Osteocyte (in vitro differentiated cells): ENCODE measurements at regions not wholly inside any gene's neighbourhood (a gene's known extent, or its start where the extent isn't known, plus 50 kb on each side); places are given as distances from the start of the nearest gene placed in this dataset.
A peak's percentile ranks its signal among the peaks of the same experiment; 100 is the strongest.

Source experiments
- DNase-seq: peaks from one replicate; pipeline ENCODE4 v3.0.0; 2021; ENCODE audit warnings: mixed read lengths; ENCODE audit not compliant: unreplicated experiment; ENCODE audit errors: extremely low spot score
- H3K27ac Mint-ChIP-seq: one replicate; pipeline ENCODE4 v1.8.0; 2021; ENCODE audit warnings: mild to moderate bottlenecking, mixed read lengths; ENCODE audit not compliant: unreplicated experiment
- H3K27me3 Mint-ChIP-seq: one replicate; pipeline ENCODE4 v1.8.0; 2021; ENCODE audit warnings: mixed read lengths; ENCODE audit not compliant: unreplicated experiment
- H3K36me3 Mint-ChIP-seq: one replicate; pipeline ENCODE4 v1.8.0; 2021; ENCODE audit warnings: mixed read lengths; ENCODE audit not compliant: unreplicated experiment
- H3K4me1 Mint-ChIP-seq: one replicate; pipeline ENCODE4 v1.8.0; 2021; ENCODE audit warnings: mixed read lengths; ENCODE audit not compliant: unreplicated experiment
- H3K4me3 Mint-ChIP-seq: one replicate; pipeline ENCODE4 v1.8.0; 2021; ENCODE audit warnings: mild to moderate bottlenecking, moderate library complexity, mixed read lengths; ENCODE audit not compliant: unreplicated experiment
- H3K9me3 Mint-ChIP-seq: one replicate; pipeline ENCODE4 v1.8.0; 2021; ENCODE audit warnings: mixed read lengths; ENCODE audit not compliant: unreplicated experiment
- TF ChIP-seq, protein P1 (sequence below): fragments of 200-600 bp; sonication (generic); IDR thresholded peaks from 2 replicates; pipeline ENCODE4 v1.5.0; 2021; ENCODE audit warnings: antibody characterized with exemption, mild to moderate bottlenecking, moderate library complexity

DNA sequence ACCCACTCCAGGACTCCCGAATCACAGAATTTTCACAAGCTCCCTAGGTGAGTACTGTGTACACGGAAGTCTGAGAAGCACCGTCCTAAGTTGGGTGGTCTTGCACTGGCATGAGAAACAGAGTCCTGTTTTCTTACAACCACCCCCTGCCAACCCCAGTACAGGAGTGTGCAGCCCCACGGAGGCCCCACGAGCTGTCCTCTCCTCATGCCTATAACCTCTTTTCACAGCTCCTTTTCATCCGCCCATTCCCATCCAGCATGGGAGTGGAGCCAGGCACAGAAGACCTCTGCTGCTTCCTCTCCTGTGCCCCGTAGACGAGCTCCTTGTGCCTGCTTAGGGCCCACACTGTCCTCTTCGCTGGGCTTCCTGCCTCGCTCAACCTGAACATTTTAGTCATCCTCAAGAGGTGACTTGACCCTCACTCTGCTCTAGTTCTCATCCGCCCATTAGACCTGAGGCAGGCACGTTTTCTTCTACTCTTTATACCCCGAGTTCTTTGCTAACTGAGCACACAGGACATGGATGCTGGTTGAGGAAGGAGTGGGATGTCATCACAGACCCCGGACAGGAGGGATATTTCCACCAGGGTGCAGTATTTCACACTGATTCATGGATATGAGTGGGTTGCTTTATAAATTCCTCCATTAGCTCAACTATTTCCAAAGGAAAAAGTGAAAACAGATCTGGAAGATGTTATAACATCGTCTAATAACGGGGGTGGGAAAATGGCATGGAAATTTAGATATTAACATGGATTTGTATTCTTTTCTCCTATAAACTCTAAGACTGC is 160.5 kb downstream of the TTLL2 start:
- H3K27ac Mint-ChIP-seq = no peak overlapping the region
- no peaks in the 10 kb centered on the region for H3K36me3 Mint-ChIP-seq
- H3K4me1 Mint-ChIP-seq = no peaks in the 10 kb centered on the region
- H3K27me3 Mint-ChIP-seq = peaks cover 37% of the 10 kb centered on the region
- TF ChIP-seq, protein P1, sequence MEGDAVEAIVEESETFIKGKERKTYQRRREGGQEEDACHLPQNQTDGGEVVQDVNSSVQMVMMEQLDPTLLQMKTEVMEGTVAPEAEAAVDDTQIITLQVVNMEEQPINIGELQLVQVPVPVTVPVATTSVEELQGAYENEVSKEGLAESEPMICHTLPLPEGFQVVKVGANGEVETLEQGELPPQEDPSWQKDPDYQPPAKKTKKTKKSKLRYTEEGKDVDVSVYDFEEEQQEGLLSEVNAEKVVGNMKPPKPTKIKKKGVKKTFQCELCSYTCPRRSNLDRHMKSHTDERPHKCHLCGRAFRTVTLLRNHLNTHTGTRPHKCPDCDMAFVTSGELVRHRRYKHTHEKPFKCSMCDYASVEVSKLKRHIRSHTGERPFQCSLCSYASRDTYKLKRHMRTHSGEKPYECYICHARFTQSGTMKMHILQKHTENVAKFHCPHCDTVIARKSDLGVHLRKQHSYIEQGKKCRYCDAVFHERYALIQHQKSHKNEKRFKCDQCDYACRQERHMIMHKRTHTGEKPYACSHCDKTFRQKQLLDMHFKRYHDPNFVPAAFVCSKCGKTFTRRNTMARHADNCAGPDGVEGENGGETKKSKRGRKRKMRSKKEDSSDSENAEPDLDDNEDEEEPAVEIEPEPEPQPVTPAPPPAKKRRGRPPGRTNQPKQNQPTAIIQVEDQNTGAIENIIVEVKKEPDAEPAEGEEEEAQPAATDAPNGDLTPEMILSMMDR = peak; percentile 72
- H3K4me3 Mint-ChIP-seq = no peak overlapping the region
- DNase-seq = no peak
- H3K9me3 Mint-ChIP-seq = no peaks in the 10 kb centered on the region

DNA sequence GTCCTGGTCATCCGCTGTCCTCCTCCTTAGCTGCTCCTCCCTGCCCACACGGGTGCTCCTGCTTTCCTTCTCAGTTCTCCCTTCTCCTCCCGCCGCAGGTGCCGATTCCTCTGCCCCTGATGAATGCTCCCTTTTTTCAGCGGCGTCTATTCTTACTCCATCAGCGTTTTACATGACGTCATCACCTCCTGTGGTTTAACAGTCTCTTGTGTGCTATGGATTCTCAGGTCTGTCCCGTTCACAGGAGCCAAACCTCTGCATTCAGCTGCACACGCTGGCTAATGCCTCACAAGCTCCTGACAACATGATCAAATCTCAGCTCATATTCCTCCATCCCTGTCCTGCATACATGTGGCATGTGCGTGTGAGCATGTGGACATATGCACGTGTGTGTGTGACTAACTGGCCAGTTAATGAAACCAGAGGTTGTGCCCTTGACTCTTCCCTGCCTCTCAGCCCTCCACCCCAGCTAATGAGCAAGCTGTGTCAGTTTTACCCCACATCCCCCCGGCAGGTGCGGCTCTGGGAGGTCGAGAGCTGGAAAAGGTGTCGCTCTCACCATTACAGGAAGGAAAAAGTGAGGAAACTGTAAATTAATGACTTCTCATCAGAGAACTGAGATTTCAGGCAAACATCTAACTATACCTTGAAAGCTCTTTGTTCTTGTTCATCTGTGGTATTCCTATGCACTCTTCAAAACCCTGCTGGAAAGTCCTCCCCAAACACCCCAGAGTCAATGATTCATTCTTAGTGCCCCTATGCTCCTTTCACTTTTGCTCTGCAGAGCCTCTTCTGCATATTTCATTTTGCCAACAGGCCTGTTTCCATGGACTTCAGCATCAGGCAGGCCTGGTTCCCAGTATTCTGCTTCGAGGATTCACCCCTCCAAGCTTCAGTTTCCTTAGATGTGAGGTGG is 163.1 kb downstream of the TTLL2 start:
- Mint-ChIP-seq H3K9me3 (no peaks in the 10 kb centered on the region), H3K4me3 (no peak overlapping the region), H3K27me3 (peaks cover 30% of the 10 kb centered on the region), H3K36me3 (no peaks in the 10 kb centered on the region), H3K4me1 (no peaks in the 10 kb centered on the region), H3K27ac (no peak overlapping the region)
- TF ChIP-seq, protein P1 = no peak
- no peak for DNase-seq

DNA sequence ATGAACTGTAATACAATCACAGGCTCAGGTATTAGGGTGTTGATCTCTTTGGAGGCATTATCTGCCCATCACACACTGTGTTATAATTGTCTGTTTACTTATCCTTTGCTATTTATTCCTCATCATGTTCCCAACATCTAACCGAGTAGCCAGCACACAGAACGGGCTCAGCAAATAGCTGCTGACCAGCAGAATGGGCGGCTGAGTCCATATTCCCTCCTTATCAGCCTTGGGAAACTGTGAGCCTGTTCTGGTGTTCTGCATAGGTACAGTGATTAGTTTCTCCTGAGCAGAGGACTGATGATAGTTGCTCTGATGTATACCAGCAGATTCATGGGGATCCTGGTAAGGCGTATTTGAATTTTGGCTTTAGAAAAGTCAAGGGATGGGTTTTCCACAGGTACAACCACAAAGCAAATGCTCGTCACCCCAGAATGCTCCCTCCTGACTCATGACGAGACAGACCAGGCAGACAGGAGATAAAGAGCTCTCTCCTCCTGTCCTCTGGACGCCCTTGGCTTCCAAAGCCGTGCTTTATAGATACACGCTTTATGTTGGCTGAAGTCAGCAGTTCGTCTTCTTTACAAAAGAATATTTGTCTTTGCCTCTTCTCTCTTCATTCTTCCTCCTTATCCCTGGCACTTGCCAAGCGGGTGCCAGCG is 166.7 kb downstream of the TTLL2 start:
- Mint-ChIP-seq H3K4me3 (no peak overlapping the region), H3K4me1 (peaks cover 12% of the 10 kb centered on the region), H3K27ac (no peak overlapping the region), H3K27me3 (peaks cover 25% of the 10 kb centered on the region), H3K9me3 (no peaks in the 10 kb centered on the region), H3K36me3 (no peaks in the 10 kb centered on the region)
- DNase-seq = no peak
- TF ChIP-seq, protein P1 = no peak

DNA sequence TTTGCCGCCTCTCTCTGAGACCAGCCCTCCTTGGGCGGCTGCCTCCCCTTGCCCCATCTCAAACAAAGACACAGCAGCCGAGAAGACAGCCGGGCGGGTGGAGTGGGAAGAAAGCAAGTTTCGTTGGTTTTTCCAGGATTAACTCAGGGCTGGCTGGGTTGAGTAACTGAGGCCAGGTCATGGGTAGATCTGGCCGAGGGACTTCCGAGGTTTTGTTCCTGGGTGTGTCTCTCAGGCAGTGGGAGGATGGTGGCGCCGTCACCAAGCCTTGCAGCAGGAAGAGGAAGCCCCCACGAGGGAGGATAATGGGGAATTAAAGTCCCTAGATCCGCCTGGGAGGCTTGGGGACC is 167.2 kb downstream of the TTLL2 start:
- Mint-ChIP-seq H3K27me3 (peaks cover 22% of the 10 kb centered on the region), H3K9me3 (no peaks in the 10 kb centered on the region), H3K4me3 (no peak overlapping the region), H3K36me3 (no peaks in the 10 kb centered on the region), H3K4me1 (peaks cover 14% of the 10 kb centered on the region), H3K27ac (no peak overlapping the region)
- DNase-seq = no peak
- TF ChIP-seq, protein P1 = no peak
